Kidney glomerular epithelial cell (primary cell): ENCODE measurements at regions not wholly inside any gene's neighbourhood (a gene's known extent, or its start where the extent isn't known, plus 50 kb on each side); places are given as distances from the start of the nearest gene placed in this dataset.

Source experiments
- DNase-seq: peaks from one replicate; lab custom pipeline; 2025; lab: John Stamatoyannopoulos, UW

GRCh38 chr5:164027738-164028137 lies 522.3 kb downstream of the MAT2B start:
- no peak for DNase-seq

- DNase-seq = no peak
Observed at GRCh38 chr5:164038128-164038783, 532.8 kb downstream of the MAT2B start.

DNA sequence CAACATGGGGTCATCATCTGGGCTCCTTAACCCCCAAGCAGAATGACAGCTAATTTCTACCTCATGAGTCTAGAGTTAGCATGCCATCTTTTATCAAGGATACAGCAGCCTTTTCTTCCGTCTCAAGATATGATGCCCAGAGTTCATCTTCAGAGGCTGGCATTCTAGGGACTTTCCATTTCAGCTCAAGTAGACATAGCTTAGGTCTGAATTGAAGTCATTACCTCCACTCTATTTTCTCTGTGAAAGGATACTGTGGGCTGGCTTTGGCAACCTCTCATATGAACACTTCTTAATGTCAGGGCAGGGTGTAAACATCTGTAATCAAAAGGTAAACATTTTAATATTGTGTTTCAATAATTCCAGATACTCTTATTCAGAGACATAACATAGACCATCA lies 535.7 kb downstream of the MAT2B start:
- DNase-seq = no peak

DNA sequence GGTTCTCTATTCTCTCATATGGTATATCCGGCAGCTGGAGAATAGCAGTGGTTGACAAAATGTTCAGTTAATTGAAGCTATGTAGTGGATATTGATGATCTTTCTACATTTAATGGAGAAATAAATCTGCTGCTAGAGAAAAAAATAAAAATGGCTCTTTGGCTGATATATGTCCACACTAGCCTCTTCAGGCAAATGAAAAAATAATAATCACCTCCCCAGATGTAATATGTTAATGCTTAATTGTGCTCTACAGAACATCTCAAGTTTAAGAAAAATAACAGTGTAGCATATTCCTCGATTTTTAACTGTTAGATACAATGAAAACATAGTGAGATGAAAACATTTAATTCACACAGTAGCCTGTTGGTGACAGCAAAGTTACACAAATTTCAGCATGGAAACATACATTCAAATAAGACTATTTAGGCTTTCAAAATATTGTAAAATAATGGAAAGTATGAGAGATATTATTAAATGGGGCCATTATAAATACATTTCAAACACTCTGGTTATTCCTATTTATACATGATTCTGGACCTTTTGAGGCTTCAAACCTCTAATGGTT lies 543.0 kb downstream of the MAT2B start:
- DNase-seq = no peak

- DNase-seq = no peak
Observed at GRCh38 chr5:164051745-164052144, 546.3 kb downstream of the MAT2B start.

- no peak for DNase-seq
Observed at GRCh38 chr5:164052536-164053093, 547.2 kb downstream of the MAT2B start.

- DNase-seq = no peak
Observed at GRCh38 chr5:164053123-164053522, 547.7 kb downstream of the MAT2B start.

DNA sequence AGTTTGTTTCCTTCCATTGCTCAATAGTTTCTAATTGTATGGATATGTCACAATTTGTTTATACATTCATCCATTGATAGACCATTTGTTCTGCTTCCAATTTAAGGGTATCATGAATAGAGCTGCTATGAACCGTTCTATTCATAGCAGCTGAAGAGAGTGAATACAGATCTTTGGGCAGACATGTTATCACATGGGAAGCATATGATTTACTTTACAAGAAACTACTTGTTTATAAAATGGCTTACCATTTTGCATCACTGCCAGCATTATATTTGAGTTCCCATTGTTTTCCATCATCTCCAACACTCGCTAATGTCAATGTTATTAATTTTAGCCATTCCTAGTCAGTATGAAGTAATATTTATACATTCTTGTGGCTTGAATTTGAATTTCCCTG lies 549.0 kb downstream of the MAT2B start:
- no peak for DNase-seq

- no peak for DNase-seq
Observed at GRCh38 chr5:164057121-164057520, 551.7 kb downstream of the MAT2B start.

DNA sequence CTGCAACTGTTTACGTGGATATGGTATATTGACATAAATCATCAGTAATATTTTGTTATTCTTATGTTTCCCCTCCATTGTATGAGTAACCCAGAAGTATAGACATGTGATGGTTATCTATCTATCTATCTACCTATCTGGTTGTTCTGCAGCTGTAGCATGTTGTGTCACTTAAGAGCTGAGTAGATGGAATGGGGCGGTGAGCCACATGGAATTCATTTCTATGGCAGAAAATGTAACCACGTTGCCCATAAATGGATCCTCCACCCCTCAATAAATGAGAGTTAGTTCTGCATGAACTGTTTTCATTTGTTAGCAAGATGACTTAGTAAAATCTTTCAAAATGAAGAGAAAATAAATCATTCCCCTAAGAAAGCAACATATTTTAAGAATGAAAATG lies 553.2 kb downstream of the MAT2B start:
- DNase-seq = no peak

GRCh38 chr5:164059471-164059870 lies 554.1 kb downstream of the MAT2B start:
- no peak for DNase-seq

- DNase-seq = no peak
Observed at GRCh38 chr5:164060786-164061355, 555.5 kb downstream of the MAT2B start.

DNA sequence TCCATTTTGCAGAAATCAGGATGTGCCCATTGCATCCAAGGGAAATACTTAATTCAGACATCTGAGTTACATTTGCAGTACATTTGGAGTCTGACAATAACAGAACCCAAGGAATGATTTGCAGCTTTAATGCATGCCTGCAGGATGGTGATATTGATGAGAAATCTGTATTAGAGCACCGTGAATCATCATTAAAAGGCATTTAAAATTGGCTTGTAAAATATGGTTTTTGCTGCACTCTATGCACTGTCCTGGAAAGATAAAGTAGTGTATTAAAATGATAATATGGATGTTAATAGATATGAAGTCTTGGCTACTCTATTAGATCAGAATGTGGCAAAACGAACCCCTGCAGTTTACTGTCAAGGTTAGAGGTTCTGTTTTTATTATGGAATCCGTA lies 556.9 kb downstream of the MAT2B start:
- no peak for DNase-seq

- DNase-seq = no peak
Observed at GRCh38 chr5:164065266-164065665, 559.8 kb downstream of the MAT2B start.

DNA sequence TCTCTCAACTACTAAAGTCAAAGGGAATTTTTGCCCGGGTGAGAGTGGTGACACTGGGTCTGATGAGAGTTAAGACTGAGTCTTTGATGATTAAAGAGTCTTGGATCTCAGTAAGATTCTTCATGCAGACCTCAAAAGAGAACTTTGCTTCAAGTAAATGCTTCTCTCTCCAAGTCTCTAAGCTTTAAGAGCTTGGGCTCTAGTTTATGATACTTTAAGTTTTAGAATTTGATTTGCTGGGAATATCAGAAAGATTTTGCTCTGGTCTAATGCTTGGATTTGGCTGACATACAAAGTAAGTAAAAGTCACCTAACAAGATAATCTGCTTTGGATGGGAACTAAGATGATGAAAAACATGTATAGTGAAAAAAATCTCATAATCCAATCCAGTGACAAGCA lies 566.3 kb downstream of the MAT2B start:
- no peak for DNase-seq

DNA sequence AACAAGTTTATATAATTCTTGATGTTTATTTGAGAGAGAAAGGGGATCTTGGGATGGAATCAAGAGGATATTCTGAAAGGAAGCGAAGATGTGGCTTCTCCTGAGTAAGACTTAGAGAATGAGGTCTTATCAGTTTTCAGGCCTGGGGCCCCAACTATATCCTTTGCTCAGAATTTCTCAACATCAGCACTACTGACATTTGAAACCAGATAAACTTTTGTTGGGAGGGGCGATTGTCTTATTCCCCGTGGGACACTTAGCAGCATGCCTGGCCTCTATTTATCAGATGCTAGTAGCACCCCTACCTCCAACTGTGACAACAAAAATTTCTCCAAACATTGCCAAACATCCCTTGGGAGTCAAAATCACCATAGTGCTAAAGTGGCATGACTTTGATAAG lies 567.7 kb downstream of the MAT2B start:
- no peak for DNase-seq

GRCh38 chr5:164076556-164076955 lies 571.1 kb downstream of the MAT2B start:
- no peak for DNase-seq

DNA sequence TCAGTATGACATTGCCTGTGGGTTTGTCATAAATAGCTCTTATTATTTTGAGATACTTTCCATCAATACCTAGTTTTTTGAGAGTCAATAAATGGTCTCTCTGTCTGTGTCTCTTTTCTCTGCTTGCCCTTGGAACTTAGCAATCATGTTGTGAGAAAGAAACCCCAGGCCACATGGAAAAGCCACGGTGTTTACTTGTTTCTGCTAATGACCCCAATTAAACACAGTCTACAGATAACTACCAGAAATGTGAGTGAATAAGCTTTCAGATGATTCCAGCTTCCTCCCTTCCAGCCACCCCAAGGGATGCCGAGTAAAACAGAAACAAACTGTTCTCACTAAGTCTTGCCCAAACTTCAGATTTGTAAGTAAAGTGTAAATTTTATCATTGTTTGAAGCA lies 584.9 kb downstream of the MAT2B start:
- no peak for DNase-seq

- no peak for DNase-seq
Observed at GRCh38 chr5:164091836-164092235, 586.4 kb downstream of the MAT2B start.

DNA sequence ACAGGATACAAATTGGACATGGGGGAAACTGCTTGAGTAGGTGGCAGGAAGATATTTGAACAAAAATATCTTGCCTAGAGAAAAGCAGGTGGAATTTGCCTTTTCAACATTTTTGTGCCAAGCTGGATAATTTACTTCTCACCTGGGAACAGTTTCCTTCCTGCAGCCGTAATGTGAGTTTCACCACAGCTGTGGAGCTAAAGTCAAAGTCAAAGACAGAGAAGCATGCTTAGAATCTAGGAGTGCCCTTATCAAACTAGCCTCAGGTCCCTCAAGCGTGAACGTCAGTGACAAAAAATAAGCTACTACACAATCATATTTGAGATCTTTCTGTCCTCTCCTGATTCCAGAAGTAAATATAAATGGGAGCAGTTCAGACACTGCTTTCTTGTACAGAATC lies 588.9 kb downstream of the MAT2B start:
- no peak for DNase-seq

DNA sequence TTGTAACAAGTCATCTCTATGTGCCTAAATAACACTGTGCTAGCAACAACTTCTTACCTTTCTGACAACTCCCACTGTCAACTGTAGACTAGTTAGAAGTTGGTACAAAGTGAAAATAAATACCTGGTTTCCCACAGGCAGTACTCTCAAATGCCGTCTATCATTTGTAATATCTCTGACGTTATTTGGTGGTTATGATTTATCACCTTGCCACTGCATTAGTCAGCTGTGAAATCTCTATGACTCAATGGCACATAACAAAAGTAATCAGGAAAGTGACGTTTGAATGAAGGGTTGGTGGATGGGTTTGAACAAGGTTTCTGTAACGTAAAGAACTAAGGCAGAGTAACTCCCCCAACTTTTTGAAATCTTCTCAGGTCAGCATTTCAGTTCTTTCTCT lies 592.3 kb downstream of the MAT2B start:
- no peak for DNase-seq

- DNase-seq = no peak
Observed at GRCh38 chr5:164098531-164098930, 593.1 kb downstream of the MAT2B start.

- no peak for DNase-seq
Observed at GRCh38 chr5:164098979-164099378, 593.6 kb downstream of the MAT2B start.

DNA sequence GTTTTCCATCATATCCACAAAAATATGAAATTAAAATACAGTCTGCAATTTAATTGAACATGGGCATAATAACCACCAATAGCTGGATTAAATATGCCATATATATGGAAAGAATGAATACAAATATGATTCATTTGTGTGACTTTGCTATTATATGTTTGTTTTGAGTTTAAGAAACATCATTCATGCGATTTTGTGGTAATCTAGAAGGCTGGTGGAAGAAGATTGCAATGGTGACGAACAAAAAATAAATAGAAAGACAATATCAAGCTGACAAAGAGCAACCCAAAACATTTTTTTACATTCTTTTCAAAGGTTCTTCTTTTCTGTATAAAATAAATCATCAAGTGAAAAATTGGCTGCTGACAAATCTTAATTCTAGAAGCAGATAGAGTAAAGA lies 610.0 kb downstream of the MAT2B start:
- no peak for DNase-seq
